Upper lobe of left lung (tissue), 4 donors: ENCODE measurements at regions not wholly inside any gene's neighbourhood (a gene's known extent, or its start where the extent isn't known, plus 50 kb on each side); places are given as distances from the start of the nearest gene placed in this dataset.
"Not testable (repeated sequence)": the region's sequence is repeated elsewhere in the genome, so short reads cannot be mapped to it uniquely, and the experiment has no call there.

Experiments used
- CTCF ChIP-seq, 6 experiments: fragments of 450-650 bp in 4 of 6; fragments of 200-600 bp in 2 of 6; sonication (generic) in 2 of 6; IDR thresholded peaks; one replicate each; pipeline ENCODE4 v1.5.1; 2016 to 2019; ENCODE audit warnings: antibody characterized with exemption in 6 of 6
- POLR2A ChIP-seq, 4 donors: fragments of 450-650 bp; IDR thresholded peaks; one replicate each; pipeline ENCODE4 v1.5.1; 2016 to 2017; ENCODE audit warnings: antibody characterized with exemption in 4 of 4, mild to moderate bottlenecking in 2 of 4
- POLR2AphosphoS5 ChIP-seq, 2 donors: sonication (generic); formaldehyde crosslinking; IDR thresholded peaks; one replicate each; pipeline ENCODE4 v1.5.1; 2017; ENCODE audit warnings: antibody characterized with exemption in 2 of 2

GRCh38 chr3:145709779-145710178, 451.2 kb downstream of the PLOD2 start:
- TF ChIP-seq CTCF, POLR2AphosphoS5, POLR2A (IDR thresholded peaks at IDR 0.05): not testable (repeated sequence)
